Loucy (cell line): ENCODE measurements at regions not wholly inside any gene's neighbourhood (a gene's known extent, or its start where the extent isn't known, plus 50 kb on each side); places are given as distances from the start of the nearest gene placed in this dataset.
"Not testable (repeated sequence)": the region's sequence is repeated elsewhere in the genome, so short reads cannot be mapped to it uniquely, and the experiment has no call there.

Experiments used
- H2AFZ ChIP-seq: fragments of 200-600 bp; sonication (generic); 2 replicates; pipeline ENCODE4 v1.6.0; 2016; ENCODE audit warnings: antibody characterized with exemption, mild to moderate bottlenecking, low read length, moderate library complexity
- H3F3A ChIP-seq: fragments of 200-600 bp; 2 replicates; pipeline ENCODE4 v1.6.0; 2016; ENCODE audit warnings: antibody characterized with exemption, low read depth, mild to moderate bottlenecking
- H3K27me3 ChIP-seq: fragments of 200-600 bp; sonication (generic); 2 replicates; pipeline ENCODE4 v1.6.1; 2014; ENCODE audit warnings: low read length, mild to moderate bottlenecking; ENCODE audit not compliant: insufficient read depth, poor library complexity, severe bottlenecking
- H3K36me3 ChIP-seq: fragments of 200-600 bp; sonication (generic); 2 replicates; pipeline ENCODE4 v1.6.1; 2016; ENCODE audit warnings: low read length; ENCODE audit not compliant: insufficient read depth
- H3K4me1 ChIP-seq: fragments of 200-600 bp; sonication (generic); 2 replicates; pipeline ENCODE4 v1.5.1; 2014; ENCODE audit warnings: low read length, mild to moderate bottlenecking; ENCODE audit not compliant: insufficient read depth, poor library complexity, severe bottlenecking
- H3K4me2 ChIP-seq: fragments of 200-600 bp; sonication (generic); 2 replicates; pipeline ENCODE4 v1.6.0; 2014; ENCODE audit warnings: antibody characterized with exemption, low read length, low read depth, mild to moderate bottlenecking; ENCODE audit not compliant: poor library complexity, severe bottlenecking
- H3K4me3 ChIP-seq: fragments of 200-600 bp; sonication (generic); 2 replicates; pipeline ENCODE4 v1.5.1; 2014; ENCODE audit warnings: low read length, mild to moderate bottlenecking, mixed read lengths; ENCODE audit not compliant: poor library complexity, severe bottlenecking
- H3K79me2 ChIP-seq: fragments of 200-600 bp; sonication (generic); 2 replicates; pipeline ENCODE4 v1.6.1; 2014; ENCODE audit warnings: low read length; ENCODE audit not compliant: insufficient read depth
- H3K9ac ChIP-seq: fragments of 200-600 bp; sonication (generic); 2 replicates; pipeline ENCODE4 v1.6.0; 2014; ENCODE audit warnings: mild to moderate bottlenecking, low read depth, low read length, moderate library complexity; ENCODE audit not compliant: poor library complexity, severe bottlenecking
- H3K9me2 ChIP-seq: fragments of 200-600 bp; sonication (generic); replicated peaks from 2 replicates; pipeline ENCODE4 v1.6.1; 2016; ENCODE audit warnings: low read depth, low read length, mixed read lengths
- H3K9me3 ChIP-seq: fragments of 200-600 bp; sonication (generic); 2 replicates; pipeline ENCODE4 v1.6.1; 2014; ENCODE audit warnings: mild to moderate bottlenecking, antibody characterized with exemption, low read length, low read depth; ENCODE audit not compliant: insufficient read depth
- H4K20me1 ChIP-seq: fragments of 200-600 bp; sonication (generic); 2 replicates; pipeline ENCODE4 v1.6.0; 2014; ENCODE audit warnings: antibody characterized with exemption, low read length, mild to moderate bottlenecking; ENCODE audit not compliant: insufficient read depth, poor library complexity, severe bottlenecking
- CTCF ChIP-seq: fragments of 200-600 bp; sonication (generic); conservative IDR thresholded peaks from 2 replicates; pipeline ENCODE4 v1.5.1; 2014; ENCODE audit warnings: mild to moderate bottlenecking, antibody characterized with exemption, low read length
- EZH2phosphoT487 ChIP-seq: fragments of 200-600 bp; IDR thresholded peaks from 2 replicates; pipeline ENCODE4 v1.6.1; 2018; ENCODE audit warnings: antibody characterized with exemption, mild to moderate bottlenecking, moderate library complexity, borderline replicate concordance

- Histone ChIP-seq H3K4me1 (no peaks in the 10 kb centered on the region), H3K79me2 (no peaks in the 10 kb centered on the region), H3K36me3 (no peaks in the 10 kb centered on the region), H3K4me3 (no peak overlapping the region), H3F3A (no peaks in the 10 kb centered on the region), H3K9ac (no peak overlapping the region), H3K9me2 (no peaks in the 10 kb centered on the region), H2AFZ (no peak overlapping the region), H3K27me3 (no peaks in the 10 kb centered on the region), H3K9me3 (no peaks in the 10 kb centered on the region; the same call in 1 of the 2 replicates), H3K4me2 (no peak overlapping the region), H4K20me1 (no peaks in the 10 kb centered on the region)
- TF ChIP-seq EZH2phosphoT487, result no peak
- no peak for TF ChIP-seq CTCF
These were observed 58.3 kb upstream of the COBL start for GRCh38 chr7:51374936-51375335.

- not testable (repeated sequence) for H4K20me1 ChIP-seq, H3K27me3 ChIP-seq, H3F3A ChIP-seq, H3K4me1 ChIP-seq, H3K9ac ChIP-seq, H3K4me2 ChIP-seq, H2AFZ ChIP-seq, H3K9me3 ChIP-seq, H3K4me3 ChIP-seq, H3K79me2 ChIP-seq, H3K36me3 ChIP-seq, H3K9me2 ChIP-seq
These were observed 57.0 kb upstream of the COBL start for GRCh38 chr7:51373607-51374006.

GRCh38 chr7:51369746-51370145 lies 53.1 kb upstream of the COBL start:
- no peaks in the 10 kb centered on the region for H3K36me3 ChIP-seq
- no peak overlapping the region for H3K4me3 ChIP-seq
- H3K9me2 ChIP-seq, result no peaks in the 10 kb centered on the region
- no peak overlapping the region for H3K4me2 ChIP-seq
- TF ChIP-seq EZH2phosphoT487, result no peak
- TF ChIP-seq CTCF, result peak; percentile 44
- no peak overlapping the region for H2AFZ ChIP-seq
- no peaks in the 10 kb centered on the region for H3K9me3 ChIP-seq
- no peaks in the 10 kb centered on the region for H3K4me1 ChIP-seq
- H3K27me3 ChIP-seq, result no peaks in the 10 kb centered on the region
- no peaks in the 10 kb centered on the region for H3F3A ChIP-seq
- H4K20me1 ChIP-seq, result no peaks in the 10 kb centered on the region
- H3K9ac ChIP-seq, result no peak overlapping the region
- no peaks in the 10 kb centered on the region for H3K79me2 ChIP-seq

GRCh38 chr7:51369228-51369627 lies 52.6 kb upstream of the COBL start:
- H3K9ac ChIP-seq, H2AFZ ChIP-seq, H3K4me2 ChIP-seq, H3F3A ChIP-seq, H3K4me1 ChIP-seq, H4K20me1 ChIP-seq, H3K4me3 ChIP-seq, H3K9me2 ChIP-seq, H3K9me3 ChIP-seq, H3K79me2 ChIP-seq, H3K36me3 ChIP-seq, H3K27me3 ChIP-seq: not testable (repeated sequence)
